Astrocyte of the cerebellum (primary cell): ENCODE measurements at regions not wholly inside any gene's neighbourhood (a gene's known extent, or its start where the extent isn't known, plus 50 kb on each side); places are given as distances from the start of the nearest gene placed in this dataset.

Experiments used
- DNase-seq: peaks from one replicate; pipeline ENCODE4 v3.0.0-alpha.2; 2011; ENCODE audit warnings: low read depth
- H3K4me3 ChIP-seq: 2 replicates; pipeline ENCODE4 v1.5.1; 2011; ENCODE audit warnings: mild to moderate bottlenecking, low read depth, low read length, moderate library complexity
- CTCF ChIP-seq: IDR thresholded peaks from 2 replicates; pipeline ENCODE4 v1.5.1; 2012; ENCODE audit warnings: low read length, low read depth, moderate library complexity, mild to moderate bottlenecking; ENCODE audit errors: missing control alignments
- in situ Hi-C: cut with HindIII; loops from 2 replicates; pipeline ENCODE4 v1.10.0; 2017; ENCODE audit warnings: low sequenced_read_pairs

GRCh38 chr6:147648916-147649315 lies 140.4 kb downstream of the SAMD5 start:
- peak; percentile 29 for DNase-seq
- in situ Hi-C loops, result no loop called here
- no peak for TF ChIP-seq CTCF
- no peak overlapping the region for H3K4me3 ChIP-seq

DNA sequence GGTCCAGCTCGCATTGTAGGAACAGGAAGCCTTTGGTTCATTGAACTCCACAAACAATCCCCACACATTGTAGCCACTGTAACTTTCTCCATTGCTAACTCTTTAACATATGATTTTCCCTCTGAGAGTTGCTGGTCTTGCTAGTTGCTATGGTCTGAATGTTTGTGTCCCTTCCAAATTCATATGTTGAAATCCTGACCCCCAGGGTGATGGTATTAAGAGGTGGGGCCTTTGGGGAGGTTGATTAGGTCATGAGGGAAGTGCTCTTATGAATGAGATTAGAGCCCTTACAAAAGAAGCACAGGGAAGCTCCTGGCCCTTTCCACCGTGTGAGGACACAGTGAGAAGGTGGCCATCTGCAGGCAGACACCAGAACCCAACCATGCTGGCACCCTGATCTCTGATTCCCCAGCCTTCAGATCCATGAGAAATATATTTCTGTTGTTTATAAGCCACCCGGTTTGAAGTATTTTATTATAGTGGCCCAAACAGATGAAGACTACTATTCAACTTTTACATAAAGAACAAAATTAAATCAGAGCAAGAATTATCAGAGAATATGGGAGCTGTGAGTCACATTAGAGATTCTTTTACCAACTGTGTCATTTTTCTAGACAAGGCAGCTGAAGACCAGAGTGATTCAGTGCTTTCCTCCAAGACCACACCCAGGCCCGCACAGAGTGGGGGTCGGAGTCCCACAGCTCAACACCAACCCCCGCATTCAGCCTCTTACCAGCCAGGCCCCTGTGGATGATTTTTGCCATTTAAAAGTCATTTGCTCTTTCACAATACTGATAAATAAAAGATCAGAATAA lies 143.0 kb downstream of the SAMD5 start:
- no peak for DNase-seq
- TF ChIP-seq CTCF, result no peak
- H3K4me3 ChIP-seq, result no peak overlapping the region
- in situ Hi-C loops, result no loop called here

DNA sequence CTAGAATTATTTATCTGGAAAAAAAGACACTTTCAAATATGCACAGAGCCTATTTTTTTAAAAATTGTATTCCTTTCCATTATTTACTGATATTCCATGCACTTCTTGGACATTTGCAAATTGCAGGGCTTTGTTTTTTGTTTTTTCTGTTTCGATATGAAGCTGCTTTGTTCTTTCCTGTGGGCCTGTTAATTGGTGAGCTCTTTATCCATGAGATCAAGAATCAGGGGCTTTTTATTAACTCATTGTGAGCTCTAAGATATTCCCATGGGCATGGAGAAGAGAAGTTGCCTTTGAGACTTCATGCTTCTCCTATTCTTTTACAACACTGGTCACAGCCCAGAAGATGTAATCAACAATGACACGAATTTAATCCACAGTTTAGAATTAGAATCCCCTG lies 145.1 kb downstream of the SAMD5 start:
- no peak for TF ChIP-seq CTCF
- H3K4me3 ChIP-seq, result no peak overlapping the region
- in situ Hi-C loops, result no loop called here
- DNase-seq, result no peak

DNA sequence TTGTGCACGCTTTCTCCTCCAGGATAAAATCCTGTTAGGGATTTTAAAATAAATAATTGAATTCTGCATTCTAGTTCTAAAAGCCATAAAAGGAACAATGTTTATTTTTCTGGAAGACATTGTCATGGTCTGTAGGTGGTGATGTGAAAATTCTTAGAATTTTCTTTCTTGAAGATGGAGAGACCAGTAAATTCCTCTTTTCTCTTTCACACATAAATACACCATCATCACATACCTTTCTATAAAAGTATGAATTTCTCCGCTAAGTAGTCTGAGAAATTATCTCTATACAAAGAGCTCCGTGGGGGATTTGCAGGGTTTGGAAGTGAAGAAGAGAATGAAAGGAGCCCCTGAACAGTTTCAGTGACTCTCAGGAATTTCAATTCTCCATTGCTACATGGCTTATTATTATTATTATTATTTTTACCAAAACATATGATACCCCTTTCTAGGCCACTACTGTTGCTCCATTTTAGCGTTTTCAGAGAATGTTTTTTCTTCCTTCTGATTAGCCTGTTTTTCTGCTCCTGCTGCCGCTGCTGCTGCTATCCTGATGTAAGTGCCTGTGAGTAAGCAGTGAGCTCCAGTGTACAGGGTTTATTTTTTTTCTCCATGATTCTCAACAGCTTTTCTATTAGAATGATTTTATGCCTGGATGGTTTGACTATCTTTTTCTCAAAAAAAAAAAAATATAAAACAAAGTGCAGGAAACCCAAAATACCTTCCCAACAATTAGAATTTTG lies 145.8 kb downstream of the SAMD5 start:
- no peak for DNase-seq
- no peak for TF ChIP-seq CTCF
- in situ Hi-C loops, result no loop called here
- H3K4me3 ChIP-seq, result no peak overlapping the region

DNA sequence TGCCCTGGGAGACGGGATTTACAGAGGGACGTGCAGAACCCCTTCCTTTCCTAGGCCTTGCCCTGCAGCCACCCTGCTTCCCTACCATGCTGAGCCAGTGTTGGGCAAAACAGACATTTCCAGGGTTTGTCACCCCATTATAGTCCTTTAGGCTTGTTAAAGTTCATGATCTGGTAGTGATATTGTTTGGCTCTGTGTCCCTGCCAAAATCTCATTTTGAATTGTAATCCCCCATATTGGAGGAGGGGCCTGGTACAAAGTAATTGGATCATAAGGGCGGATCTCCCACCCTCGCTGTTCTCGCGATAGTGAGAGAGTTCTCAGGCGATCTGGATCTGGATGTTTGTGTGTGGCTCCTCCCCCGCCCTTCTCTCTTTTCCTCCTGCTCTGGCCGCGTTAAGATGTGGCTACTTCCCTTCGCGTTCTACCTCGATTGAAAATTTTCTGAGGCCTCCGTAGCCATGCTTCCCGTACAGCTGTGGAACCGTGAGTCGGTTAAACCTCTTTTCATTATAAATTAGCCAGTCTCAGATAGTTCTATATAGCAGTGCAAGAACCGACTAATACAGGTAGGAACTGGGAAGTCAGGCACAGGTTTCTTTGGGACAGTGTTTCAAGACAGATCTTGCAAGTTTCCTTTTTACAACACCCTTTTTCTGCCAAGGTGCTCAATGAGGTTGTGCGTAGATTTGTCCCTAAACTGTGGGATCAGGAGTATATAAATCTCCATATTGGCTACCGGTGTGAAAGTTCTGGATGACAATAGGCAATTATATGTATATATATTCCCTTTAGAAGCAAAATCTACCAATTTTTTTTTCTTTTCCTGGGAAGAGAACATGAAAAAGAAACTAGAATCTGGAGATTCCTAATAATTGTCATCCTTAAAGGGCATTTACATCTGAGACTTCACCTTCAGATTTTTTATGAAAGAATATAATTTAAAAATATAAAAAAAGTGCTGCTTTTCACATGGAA lies 152.1 kb downstream of the SAMD5 start:
- H3K4me3 ChIP-seq, result no peak overlapping the region
- no peak for DNase-seq
- TF ChIP-seq CTCF, result no peak
- in situ Hi-C loops, result no loop called here

- no peak overlapping the region for H3K4me3 ChIP-seq
- TF ChIP-seq CTCF, result no peak
- in situ Hi-C loops, result no loop called here
- DNase-seq, result no peak
These were observed 154.2 kb downstream of the SAMD5 start for GRCh38 chr6:147662646-147663045.
